ENCODE measurements at regions not wholly inside any gene's neighbourhood (a gene's known extent, or its start where the extent isn't known, plus 50 kb on each side); places are given as distances from the start of the nearest gene placed in this dataset.

DNA sequence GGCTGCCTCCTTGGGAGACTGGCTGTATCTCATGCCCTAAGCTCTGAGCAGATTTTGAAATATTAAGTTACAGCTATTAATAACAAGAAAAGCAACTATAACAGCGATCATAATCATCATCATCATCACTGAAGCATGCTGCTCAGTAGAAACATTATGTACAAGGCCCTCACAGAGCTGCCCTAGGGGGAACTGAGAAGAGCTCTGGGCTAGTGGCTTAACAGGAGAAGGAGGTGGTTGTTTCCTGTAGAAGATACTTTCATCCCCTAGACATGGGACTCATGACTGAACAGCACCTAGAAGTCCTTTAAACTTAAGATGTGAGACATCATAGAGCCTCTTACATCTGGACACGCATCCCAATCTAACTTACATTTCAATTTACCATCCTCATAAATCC is 332.8 kb upstream of the PLET1 start:
- H3K9me3 Mint-ChIP-seq, result no peaks in the 10 kb centered on the region
- H3K27me3 Mint-ChIP-seq, result no peaks in the 10 kb centered on the region
- no peak for ATAC-seq
- no peak overlapping the region for H3K4me3 Mint-ChIP-seq
- no peaks in the 10 kb centered on the region for H3K36me3 Mint-ChIP-seq (ENCODE audit: low read depth)
- TF ChIP-seq, protein P1, sequence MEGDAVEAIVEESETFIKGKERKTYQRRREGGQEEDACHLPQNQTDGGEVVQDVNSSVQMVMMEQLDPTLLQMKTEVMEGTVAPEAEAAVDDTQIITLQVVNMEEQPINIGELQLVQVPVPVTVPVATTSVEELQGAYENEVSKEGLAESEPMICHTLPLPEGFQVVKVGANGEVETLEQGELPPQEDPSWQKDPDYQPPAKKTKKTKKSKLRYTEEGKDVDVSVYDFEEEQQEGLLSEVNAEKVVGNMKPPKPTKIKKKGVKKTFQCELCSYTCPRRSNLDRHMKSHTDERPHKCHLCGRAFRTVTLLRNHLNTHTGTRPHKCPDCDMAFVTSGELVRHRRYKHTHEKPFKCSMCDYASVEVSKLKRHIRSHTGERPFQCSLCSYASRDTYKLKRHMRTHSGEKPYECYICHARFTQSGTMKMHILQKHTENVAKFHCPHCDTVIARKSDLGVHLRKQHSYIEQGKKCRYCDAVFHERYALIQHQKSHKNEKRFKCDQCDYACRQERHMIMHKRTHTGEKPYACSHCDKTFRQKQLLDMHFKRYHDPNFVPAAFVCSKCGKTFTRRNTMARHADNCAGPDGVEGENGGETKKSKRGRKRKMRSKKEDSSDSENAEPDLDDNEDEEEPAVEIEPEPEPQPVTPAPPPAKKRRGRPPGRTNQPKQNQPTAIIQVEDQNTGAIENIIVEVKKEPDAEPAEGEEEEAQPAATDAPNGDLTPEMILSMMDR (IDR thresholded peaks at IDR 0.05), result no peak
- POLR2A ChIA-PET, result no interaction called here
- H3K4me1 Mint-ChIP-seq (ENCODE audit: low read depth), result no peaks in the 10 kb centered on the region
- DNase-seq, result no peak
- H3K27ac Mint-ChIP-seq, result no peak overlapping the region
- CTCF ChIA-PET, result interaction anchor here (1.1 to 1.5 kb wide), 2 partner anchors 9 to 655 kb away, joined by 3 to 4 read pairs; no protein-coding TSS in a partner anchor
- intact Hi-C loops (cut with micrococcal nuclease), result no loop called here

DNA sequence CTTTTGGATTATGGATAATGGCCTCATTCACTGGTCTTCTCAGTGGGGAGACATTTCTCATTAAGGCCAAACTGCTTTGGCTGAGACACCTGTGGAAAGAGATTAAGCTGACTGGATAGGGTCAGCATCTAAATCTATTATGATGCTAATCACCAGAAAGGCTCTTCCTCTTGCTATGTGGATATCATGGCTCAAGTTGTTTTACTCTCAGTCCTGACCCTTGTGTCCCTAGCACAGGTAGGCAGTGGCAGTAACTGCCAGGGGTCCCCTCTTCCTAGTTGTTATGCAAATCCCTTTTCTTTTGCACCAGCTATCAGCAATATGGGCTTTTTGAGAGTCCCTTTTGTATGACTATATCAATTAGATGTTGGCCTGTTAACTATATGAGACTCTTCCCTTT is 335.7 kb upstream of the PLET1 start:
- intact Hi-C loops (cut with micrococcal nuclease), result no loop called here
- H3K4me1 Mint-ChIP-seq (ENCODE audit: low read depth), result no peaks in the 10 kb centered on the region
- CTCF ChIA-PET, result interaction anchor here (1.2 to 3.1 kb wide), 3 partner anchors 8 to 693 kb away, joined by 3 to 18 read pairs (median 3); no protein-coding TSS in a partner anchor
- no peak overlapping the region for H3K27ac Mint-ChIP-seq
- H3K4me3 Mint-ChIP-seq, result no peak overlapping the region
- TF ChIP-seq, protein P1 (IDR thresholded peaks at IDR 0.05), result no peak
- H3K27me3 Mint-ChIP-seq, result peaks cover 5% of the 10 kb centered on the region
- POLR2A ChIA-PET, result no interaction called here
- ATAC-seq (no peak), DNase-seq (no peak)
- no peaks in the 10 kb centered on the region for H3K9me3 Mint-ChIP-seq
- H3K36me3 Mint-ChIP-seq (ENCODE audit: low read depth), result no peaks in the 10 kb centered on the region

DNA sequence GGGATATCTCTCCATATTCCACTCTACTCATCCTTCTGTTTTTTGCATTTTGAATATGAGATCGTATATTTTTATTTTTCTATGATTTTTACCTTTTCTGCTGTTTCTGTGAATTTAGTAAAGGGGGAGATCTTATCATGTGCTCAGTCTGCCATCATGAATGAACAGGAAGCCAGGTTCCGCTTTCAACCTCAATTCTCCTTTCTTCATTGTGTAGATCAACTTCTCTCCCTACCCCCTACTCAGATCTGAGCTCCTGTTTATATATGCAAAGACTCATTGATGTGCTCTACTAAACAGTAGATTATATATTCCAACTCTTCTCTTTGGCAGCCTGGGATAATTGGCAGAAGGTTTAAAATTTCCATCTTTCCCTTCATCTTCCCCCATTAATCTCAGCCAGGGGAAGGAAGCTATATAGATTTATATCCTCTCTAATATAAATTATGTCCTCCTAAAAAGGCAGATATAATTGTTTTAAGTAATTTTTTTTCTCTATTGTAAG is 336.7 kb upstream of the PLET1 start:
- H3K27ac Mint-ChIP-seq, result no peak overlapping the region
- CTCF ChIA-PET, result interaction anchor here (1.2 to 3.1 kb wide), 3 partner anchors 9 to 692 kb away, joined by 3 to 18 read pairs (median 3); no protein-coding TSS in a partner anchor
- peaks cover 6% of the 10 kb centered on the region for H3K27me3 Mint-ChIP-seq
- ATAC-seq (no peak), DNase-seq (no peak)
- no peak overlapping the region for H3K4me3 Mint-ChIP-seq
- TF ChIP-seq, protein P1 (IDR thresholded peaks at IDR 0.05), result no peak
- POLR2A ChIA-PET, result no interaction called here
- no peaks in the 10 kb centered on the region for H3K9me3 Mint-ChIP-seq
- intact Hi-C loops (cut with micrococcal nuclease), result no loop called here
- no peaks in the 10 kb centered on the region for H3K36me3 Mint-ChIP-seq (ENCODE audit: low read depth)
- no peaks in the 10 kb centered on the region for H3K4me1 Mint-ChIP-seq (ENCODE audit: low read depth)

DNA sequence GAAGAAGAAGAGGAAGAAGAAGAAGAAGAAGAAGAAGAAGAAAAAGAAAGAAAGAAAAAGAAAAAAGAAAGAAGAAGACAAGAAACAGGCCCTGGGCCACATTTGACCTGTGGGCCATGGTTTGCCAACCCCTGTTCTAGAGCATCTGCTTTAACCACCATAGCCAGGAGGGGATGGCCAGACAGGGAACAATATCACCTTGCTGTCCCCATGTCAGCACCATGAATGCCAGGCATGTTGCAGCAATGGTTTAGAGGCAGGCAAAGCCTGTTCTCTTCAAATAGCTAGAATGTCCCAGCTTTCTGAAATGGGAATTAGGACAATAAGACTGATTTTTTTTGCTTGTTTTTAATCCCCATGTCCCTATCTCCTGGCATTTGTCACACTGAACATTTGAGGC is 338.6 kb upstream of the PLET1 start:
- ChIA-PET POLR2A (interaction anchor here (0.6 kb wide), 1 partner anchor 11 kb away, joined by 3 read pairs; no protein-coding TSS in a partner anchor), CTCF (no interaction called here)
- DNase-seq (no peak), ATAC-seq (no peak)
- Mint-ChIP-seq H3K9me3 (no peaks in the 10 kb centered on the region), H3K36me3 (ENCODE audit: low read depth) (no peaks in the 10 kb centered on the region), H3K4me1 (ENCODE audit: low read depth) (no peaks in the 10 kb centered on the region), H3K4me3 (no peak overlapping the region), H3K27ac (no peak overlapping the region), H3K27me3 (peaks cover 6% of the 10 kb centered on the region)
- TF ChIP-seq, protein P1 (IDR thresholded peaks at IDR 0.05), result no peak
- intact Hi-C loops (cut with micrococcal nuclease), result no loop called here

DNA sequence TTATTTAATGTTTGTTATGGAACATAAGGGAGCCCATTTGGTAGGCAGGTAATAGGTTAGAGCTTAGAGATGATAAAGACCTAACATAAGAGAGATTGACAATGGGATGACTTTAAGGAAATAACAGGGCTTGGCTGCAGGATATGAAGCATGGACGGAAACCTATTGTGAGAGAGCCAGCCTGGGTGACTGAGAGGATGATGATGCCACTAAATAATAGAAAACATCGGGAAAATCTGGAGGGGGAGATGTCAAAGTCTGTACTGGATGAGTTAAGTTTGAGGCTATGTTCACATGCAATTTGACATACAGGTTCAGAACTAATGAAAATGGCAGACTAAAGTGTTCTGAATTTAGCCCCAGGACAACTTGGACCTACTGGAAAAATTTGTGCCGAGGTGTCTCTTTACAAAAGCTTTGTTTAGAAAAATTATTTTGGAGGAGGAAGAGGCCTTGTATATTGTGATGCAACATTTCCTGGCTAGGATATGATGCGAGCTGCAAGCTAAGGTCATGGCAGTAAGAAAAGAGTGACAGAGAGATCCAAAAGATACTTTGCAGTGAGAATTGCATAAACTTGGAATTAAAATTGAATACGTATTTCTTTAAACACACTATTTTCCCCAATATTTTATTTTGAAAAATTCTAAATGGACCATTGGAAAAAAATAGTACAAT is 339.3 kb upstream of the PLET1 start:
- Mint-ChIP-seq H3K4me1 (ENCODE audit: low read depth) (no peaks in the 10 kb centered on the region), H3K4me3 (no peak overlapping the region), H3K27me3 (peaks cover 6% of the 10 kb centered on the region), H3K36me3 (ENCODE audit: low read depth) (no peaks in the 10 kb centered on the region), H3K27ac (no peak overlapping the region), H3K9me3 (no peaks in the 10 kb centered on the region)
- POLR2A ChIA-PET, result interaction anchor here (0.6 kb wide), 1 partner anchor 12 kb away, joined by 3 read pairs; no protein-coding TSS in a partner anchor
- CTCF ChIA-PET, result interaction anchor here (0.9 to 1.6 kb wide), 2 partner anchors 11 to 195 kb away, joined by 3 to 4 read pairs; no protein-coding TSS in a partner anchor
- DNase-seq (no peak), ATAC-seq (no peak)
- TF ChIP-seq, protein P1 (IDR thresholded peaks at IDR 0.05), result no peak
- intact Hi-C loops (cut with micrococcal nuclease), result no loop called here

Measured in activated CD8-positive, alpha-beta T cell treated with anti-CD3 and anti-CD28 coated beads for 36 hours (primary cell).